ENCODE measurements at regions not wholly inside any gene's neighbourhood (a gene's known extent, or its start where the extent isn't known, plus 50 kb on each side); places are given as distances from the start of the nearest gene placed in this dataset.

GRCh38 chr13:54928071-54928470 is 1899.5 kb downstream of the OLFM4 start:
- no peaks in the 10 kb centered on the region for H3K36me3 ChIP-seq (replicated peaks)
- DNase-seq: no peak
- H3K4me3 ChIP-seq (ENCODE audit: low read depth, low read length): no peak overlapping the region
- in situ Hi-C loops (cut with HindIII; ENCODE audit: low pct_ligation_motif_present, low sequenced_read_pairs): no loop called here
- TF ChIP-seq, protein P1, sequence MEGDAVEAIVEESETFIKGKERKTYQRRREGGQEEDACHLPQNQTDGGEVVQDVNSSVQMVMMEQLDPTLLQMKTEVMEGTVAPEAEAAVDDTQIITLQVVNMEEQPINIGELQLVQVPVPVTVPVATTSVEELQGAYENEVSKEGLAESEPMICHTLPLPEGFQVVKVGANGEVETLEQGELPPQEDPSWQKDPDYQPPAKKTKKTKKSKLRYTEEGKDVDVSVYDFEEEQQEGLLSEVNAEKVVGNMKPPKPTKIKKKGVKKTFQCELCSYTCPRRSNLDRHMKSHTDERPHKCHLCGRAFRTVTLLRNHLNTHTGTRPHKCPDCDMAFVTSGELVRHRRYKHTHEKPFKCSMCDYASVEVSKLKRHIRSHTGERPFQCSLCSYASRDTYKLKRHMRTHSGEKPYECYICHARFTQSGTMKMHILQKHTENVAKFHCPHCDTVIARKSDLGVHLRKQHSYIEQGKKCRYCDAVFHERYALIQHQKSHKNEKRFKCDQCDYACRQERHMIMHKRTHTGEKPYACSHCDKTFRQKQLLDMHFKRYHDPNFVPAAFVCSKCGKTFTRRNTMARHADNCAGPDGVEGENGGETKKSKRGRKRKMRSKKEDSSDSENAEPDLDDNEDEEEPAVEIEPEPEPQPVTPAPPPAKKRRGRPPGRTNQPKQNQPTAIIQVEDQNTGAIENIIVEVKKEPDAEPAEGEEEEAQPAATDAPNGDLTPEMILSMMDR (IDR thresholded peaks at IDR 0.05; ENCODE audit: low read depth, low read length, missing control alignments): no peak
- H3K27ac ChIP-seq: no peak overlapping the region
- no peaks in the 10 kb centered on the region for H3K27me3 ChIP-seq (replicated peaks)

DNA sequence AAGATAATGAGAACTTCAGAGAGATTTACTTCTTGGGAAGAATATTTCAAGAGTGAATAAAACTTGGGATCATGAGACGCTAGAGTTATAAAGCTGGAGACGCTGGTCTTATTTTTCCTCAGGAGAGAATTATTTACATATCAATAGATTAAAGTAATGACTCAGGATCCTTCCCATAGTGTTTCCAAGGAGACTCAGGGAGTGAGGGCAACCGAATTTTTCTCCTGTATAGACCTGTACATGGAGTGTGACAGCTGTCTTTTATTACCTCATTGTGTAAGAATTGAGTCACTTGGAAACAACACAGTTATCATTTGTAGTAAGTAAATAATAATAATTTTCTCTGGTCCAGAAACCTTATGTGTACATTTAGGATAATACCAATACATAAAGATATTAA is 1905.5 kb downstream of the OLFM4 start:
- no peak for DNase-seq
- TF ChIP-seq, protein P1 (IDR thresholded peaks at IDR 0.05; ENCODE audit: low read depth, low read length, missing control alignments): no peak
- no peak overlapping the region for H3K4me3 ChIP-seq (ENCODE audit: low read depth, low read length)
- no peak overlapping the region for H3K27ac ChIP-seq
- H3K36me3 ChIP-seq (replicated peaks): no peaks in the 10 kb centered on the region
- in situ Hi-C loops (cut with HindIII; ENCODE audit: low pct_ligation_motif_present, low sequenced_read_pairs): no loop called here
- no peaks in the 10 kb centered on the region for H3K27me3 ChIP-seq (replicated peaks)

DNA sequence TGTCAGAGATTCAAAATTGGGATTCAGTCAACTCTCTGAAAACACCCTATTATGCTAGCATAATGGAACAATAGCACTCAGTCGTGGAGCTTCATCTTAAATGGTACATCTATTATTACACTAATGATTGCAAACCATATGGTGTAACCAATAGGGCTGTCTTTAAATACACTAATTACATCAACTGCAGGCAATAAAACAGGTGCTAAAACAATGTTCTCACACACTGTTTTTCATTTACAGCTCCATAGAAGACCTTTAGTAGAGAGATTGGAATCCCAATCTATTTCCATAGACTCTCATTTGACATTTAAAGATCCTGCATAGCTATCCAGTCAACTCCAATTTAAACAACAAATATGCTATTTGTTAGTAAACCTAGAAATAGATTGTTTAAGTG is 1917.4 kb downstream of the OLFM4 start:
- no peak overlapping the region for H3K27ac ChIP-seq
- TF ChIP-seq, protein P1 (IDR thresholded peaks at IDR 0.05; ENCODE audit: low read depth, low read length, missing control alignments): no peak

GRCh38 chr13:54949735-54950134 is 1921.1 kb downstream of the OLFM4 start:
- no peak overlapping the region for H3K4me3 ChIP-seq (ENCODE audit: low read depth, low read length)
- in situ Hi-C loops (cut with HindIII; ENCODE audit: low pct_ligation_motif_present, low sequenced_read_pairs): no loop called here
- no peak overlapping the region for H3K27ac ChIP-seq
- TF ChIP-seq, protein P1 (IDR thresholded peaks at IDR 0.05; ENCODE audit: low read depth, low read length, missing control alignments): no peak
- H3K27me3 ChIP-seq (replicated peaks): no peaks in the 10 kb centered on the region
- no peak for DNase-seq
- H3K36me3 ChIP-seq (replicated peaks): no peaks in the 10 kb centered on the region

More for the DNA sequence above, 1917.4 kb downstream of the OLFM4 start:
- H3K27me3 ChIP-seq (replicated peaks): no peaks in the 10 kb centered on the region
- no peak for DNase-seq
- in situ Hi-C loops (cut with HindIII; ENCODE audit: low pct_ligation_motif_present, low sequenced_read_pairs): no loop called here
- H3K4me3 ChIP-seq (ENCODE audit: low read depth, low read length): no peak overlapping the region
- no peaks in the 10 kb centered on the region for H3K36me3 ChIP-seq (replicated peaks)

DNA sequence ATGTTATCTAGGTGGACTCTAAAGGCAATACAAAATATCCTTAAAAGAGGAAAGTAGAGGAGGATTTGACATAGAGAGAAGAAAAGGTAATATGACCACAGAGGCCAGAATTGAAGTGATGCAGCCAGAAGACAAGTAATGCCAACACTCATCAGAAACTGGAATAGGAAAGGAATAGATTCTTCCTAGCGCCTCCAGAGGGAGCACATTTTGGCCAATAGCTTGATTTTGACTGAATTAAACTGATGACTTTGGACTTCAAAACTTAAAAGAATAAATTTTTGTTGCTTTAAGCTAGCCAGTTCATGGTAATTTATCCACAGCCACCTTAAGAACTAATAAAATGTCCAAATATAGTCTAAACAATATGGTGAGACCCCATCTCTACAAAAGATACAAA is 1921.9 kb downstream of the OLFM4 start:
- Histone ChIP-seq H3K4me3 (ENCODE audit: low read depth, low read length) (no peak overlapping the region), H3K36me3 (replicated peaks) (no peaks in the 10 kb centered on the region), H3K27me3 (replicated peaks) (no peaks in the 10 kb centered on the region), H3K27ac (no peak overlapping the region)
- TF ChIP-seq, protein P1 (IDR thresholded peaks at IDR 0.05; ENCODE audit: low read depth, low read length, missing control alignments): no peak
- in situ Hi-C loops (cut with HindIII; ENCODE audit: low pct_ligation_motif_present, low sequenced_read_pairs): no loop called here
- DNase-seq: no peak

GRCh38 chr13:54953786-54954185 is 1925.2 kb downstream of the OLFM4 start:
- H3K36me3 ChIP-seq (replicated peaks): no peaks in the 10 kb centered on the region
- no peak overlapping the region for H3K27ac ChIP-seq
- DNase-seq: no peak
- no peaks in the 10 kb centered on the region for H3K27me3 ChIP-seq (replicated peaks)
- TF ChIP-seq, protein P1 (IDR thresholded peaks at IDR 0.05; ENCODE audit: low read depth, low read length, missing control alignments): no peak
- in situ Hi-C loops (cut with HindIII; ENCODE audit: low pct_ligation_motif_present, low sequenced_read_pairs): no loop called here
- H3K4me3 ChIP-seq (ENCODE audit: low read depth, low read length): no peak overlapping the region
